Testis (tissue), 2 donors: ENCODE measurements at regions not wholly inside any gene's neighbourhood (a gene's known extent, or its start where the extent isn't known, plus 50 kb on each side); places are given as distances from the start of the nearest gene placed in this dataset.

Experiments used
- DNase-seq: peaks from one replicate; pipeline ENCODE4 v3.0.0-alpha.2; 2019
- H3K27ac ChIP-seq, 2 donors: fragments of 200-600 bp; sonication (generic); one replicate each; pipeline ENCODE4 v1.5.1; 2019
- H3K27me3 ChIP-seq: fragments of 200-600 bp; sonication (generic); one replicate; pipeline ENCODE4 v1.5.1; 2019
- H3K36me3 ChIP-seq: fragments of 200-600 bp; sonication (generic); one replicate; pipeline ENCODE4 v1.5.1; 2017; ENCODE audit warnings: low read depth; ENCODE audit errors: missing control alignments
- H3K4me1 ChIP-seq: fragments of 200-600 bp; sonication (generic); one replicate; pipeline ENCODE4 v1.5.1; 2019
- H3K4me3 ChIP-seq, 2 donors: fragments of 200-600 bp; sonication (generic); one replicate each; pipeline ENCODE4 v1.5.1; 2017 to 2019
- H3K9me3 ChIP-seq: fragments of 200-600 bp; sonication (generic); one replicate; pipeline ENCODE4 v1.5.1; 2017
- POLR2A ChIP-seq: fragments of 450-650 bp; IDR thresholded peaks from one replicate; pipeline ENCODE4 v1.6.1; 2017; ENCODE audit warnings: antibody characterized with exemption, mild to moderate bottlenecking, moderate library complexity
- WGBS, 2 donors: methylation state at CpG; one replicate each; pipeline ENCODE4 v1.1.5; 2018; 5-methylcytosine and 5-hydroxymethylcytosine counted together
- intact Hi-C: fragments of 100-400 bp; cut with DNase I; formaldehyde crosslinking; loops from one replicate; pipeline ENCODE4 v1.15.1; 2023; ENCODE audit warnings: low total_unique reads
- TF ChIP-seq, protein P1 (sequence below), 3 experiments: fragments of 450-650 bp in 2 of 3; fragments of 200-600 bp in 1 of 3; sonication (generic) in 1 of 3; IDR thresholded peaks; one replicate each; pipeline ENCODE4 v1.5.1; 2016 to 2019; ENCODE audit warnings: antibody characterized with exemption in 3 of 3, mild to moderate bottlenecking in 2 of 3, moderate library complexity in 1 of 3

DNA sequence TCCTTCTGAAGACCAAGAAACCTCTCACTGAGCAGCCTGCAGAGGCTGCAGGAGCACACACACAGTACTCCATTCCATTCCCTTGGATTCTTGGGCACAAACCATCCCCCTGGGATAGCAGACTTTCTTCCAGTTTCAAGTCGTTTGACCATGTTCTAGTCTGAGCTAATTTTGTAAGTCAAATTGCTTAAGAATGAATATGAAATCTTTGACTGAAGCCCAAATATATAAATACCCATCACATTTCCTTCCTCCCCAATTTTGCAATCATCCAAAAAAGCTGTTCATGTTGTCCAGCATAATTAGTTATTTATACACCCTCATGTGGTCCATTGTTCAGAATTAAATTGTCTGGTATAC, 231.2 kb upstream of the TPRG1 start:
- Histone ChIP-seq H3K27ac (peak overlapping the region in 1 of 2 donors; percentile 67), H3K9me3 (no peaks in the 10 kb centered on the region), H3K36me3 (no peaks in the 10 kb centered on the region), H3K4me1 (peaks cover 11% of the 10 kb centered on the region), H3K27me3 (no peaks in the 10 kb centered on the region), H3K4me3 (no peak overlapping the region)
- 27 to 45% methylated on average over 1 of the region's 1 CpG for WGBS, 2 donors
- TF ChIP-seq POLR2A: no peak
- TF ChIP-seq, protein P1, sequence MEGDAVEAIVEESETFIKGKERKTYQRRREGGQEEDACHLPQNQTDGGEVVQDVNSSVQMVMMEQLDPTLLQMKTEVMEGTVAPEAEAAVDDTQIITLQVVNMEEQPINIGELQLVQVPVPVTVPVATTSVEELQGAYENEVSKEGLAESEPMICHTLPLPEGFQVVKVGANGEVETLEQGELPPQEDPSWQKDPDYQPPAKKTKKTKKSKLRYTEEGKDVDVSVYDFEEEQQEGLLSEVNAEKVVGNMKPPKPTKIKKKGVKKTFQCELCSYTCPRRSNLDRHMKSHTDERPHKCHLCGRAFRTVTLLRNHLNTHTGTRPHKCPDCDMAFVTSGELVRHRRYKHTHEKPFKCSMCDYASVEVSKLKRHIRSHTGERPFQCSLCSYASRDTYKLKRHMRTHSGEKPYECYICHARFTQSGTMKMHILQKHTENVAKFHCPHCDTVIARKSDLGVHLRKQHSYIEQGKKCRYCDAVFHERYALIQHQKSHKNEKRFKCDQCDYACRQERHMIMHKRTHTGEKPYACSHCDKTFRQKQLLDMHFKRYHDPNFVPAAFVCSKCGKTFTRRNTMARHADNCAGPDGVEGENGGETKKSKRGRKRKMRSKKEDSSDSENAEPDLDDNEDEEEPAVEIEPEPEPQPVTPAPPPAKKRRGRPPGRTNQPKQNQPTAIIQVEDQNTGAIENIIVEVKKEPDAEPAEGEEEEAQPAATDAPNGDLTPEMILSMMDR (IDR thresholded peaks at IDR 0.05): no peak
- DNase-seq: peak; percentile 46
- intact Hi-C loops: no loop called here

DNA sequence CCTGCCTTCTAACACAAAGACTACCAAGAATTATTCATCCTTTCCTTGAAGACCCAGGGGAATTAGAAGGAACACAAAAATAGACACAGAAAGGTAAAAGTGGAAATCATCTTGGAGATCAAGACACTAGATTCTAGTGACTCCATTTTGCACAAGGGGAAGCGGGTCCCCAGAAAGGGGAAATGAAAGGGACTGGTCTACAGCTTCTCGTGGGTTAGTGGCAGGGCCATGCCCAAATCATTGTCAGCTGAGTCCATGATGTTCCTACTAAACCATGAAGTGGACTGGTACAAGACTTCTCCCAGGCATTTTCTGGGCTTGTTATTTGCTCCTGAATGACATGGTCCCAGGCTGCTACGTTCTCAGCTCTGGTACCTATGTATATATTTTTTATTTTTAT, 230.7 kb upstream of the TPRG1 start:
- 89% methylated on average over 3 of the region's 3 CpGs for WGBS, 2 donors
- Histone ChIP-seq H3K36me3 (no peaks in the 10 kb centered on the region), H3K27ac (peak overlapping the region in 1 of 2 donors; percentile 67), H3K4me1 (peaks cover 11% of the 10 kb centered on the region), H3K27me3 (no peaks in the 10 kb centered on the region), H3K9me3 (no peaks in the 10 kb centered on the region), H3K4me3 (no peak overlapping the region)
- no peak for DNase-seq
- no peak for TF ChIP-seq POLR2A
- intact Hi-C loops: no loop called here

DNA sequence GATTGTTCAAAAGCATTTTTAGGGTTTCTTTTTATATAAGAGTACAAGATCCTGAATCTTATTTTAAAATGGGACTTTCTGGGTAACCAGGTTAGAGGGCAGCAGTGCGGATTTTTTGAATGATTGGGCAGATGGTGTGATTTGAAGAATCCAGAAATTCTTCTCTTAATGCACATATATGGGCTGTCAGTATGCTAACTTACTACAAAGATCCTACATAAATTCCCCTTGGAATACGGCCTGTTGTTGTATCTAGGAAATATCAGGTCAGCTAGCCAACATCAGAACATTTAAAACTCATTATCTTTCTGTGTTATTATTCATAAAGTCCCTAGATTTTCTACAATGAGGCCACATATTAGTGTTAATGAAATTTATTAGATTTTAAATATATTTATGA, 229.6 kb upstream of the TPRG1 start:
- Histone ChIP-seq H3K4me1 (peaks cover 19% of the 10 kb centered on the region), H3K27ac (no peak overlapping the region), H3K36me3 (no peaks in the 10 kb centered on the region), H3K4me3 (no peak overlapping the region), H3K9me3 (no peaks in the 10 kb centered on the region), H3K27me3 (no peaks in the 10 kb centered on the region)
- intact Hi-C loops: no loop called here
- no peak for DNase-seq
- TF ChIP-seq, protein P1 (IDR thresholded peaks at IDR 0.05): no peak
- TF ChIP-seq POLR2A: no peak
- 93% methylated on average over 2 of the region's 2 CpGs for WGBS, 2 donors

GRCh38 chr3:188943591-188943990, 228.2 kb upstream of the TPRG1 start:
- no peak for DNase-seq
- H3K4me3 ChIP-seq: no peak overlapping the region
- H3K27me3 ChIP-seq: no peaks in the 10 kb centered on the region
- peaks cover 23% of the 10 kb centered on the region for H3K4me1 ChIP-seq
- H3K9me3 ChIP-seq: no peaks in the 10 kb centered on the region
- intact Hi-C loops: no loop called here
- no peaks in the 10 kb centered on the region for H3K36me3 ChIP-seq
- H3K27ac ChIP-seq: no peak overlapping the region
- TF ChIP-seq, protein P1 (IDR thresholded peaks at IDR 0.05): no peak
- no peak for TF ChIP-seq POLR2A

- Histone ChIP-seq H3K4me1 (peaks cover 28% of the 10 kb centered on the region), H3K27me3 (no peaks in the 10 kb centered on the region), H3K4me3 (no peak overlapping the region), H3K36me3 (no peaks in the 10 kb centered on the region), H3K27ac (peak overlapping the region in 1 of 2 donors; percentile 21), H3K9me3 (no peaks in the 10 kb centered on the region)
- intact Hi-C loops: no loop called here
- TF ChIP-seq, protein P1 (IDR thresholded peaks at IDR 0.05): no peak
- no peak for TF ChIP-seq POLR2A
- DNase-seq: no peak
- WGBS, 2 donors: 46 to 74% methylated on average over 1 of the region's 1 CpG
Measured at GRCh38 chr3:188944108-188944507, 227.7 kb upstream of the TPRG1 start.
